ENCODE measurements at regions not wholly inside any gene's neighbourhood (a gene's known extent, or its start where the extent isn't known, plus 50 kb on each side); places are given as distances from the start of the nearest gene placed in this dataset.

DNA sequence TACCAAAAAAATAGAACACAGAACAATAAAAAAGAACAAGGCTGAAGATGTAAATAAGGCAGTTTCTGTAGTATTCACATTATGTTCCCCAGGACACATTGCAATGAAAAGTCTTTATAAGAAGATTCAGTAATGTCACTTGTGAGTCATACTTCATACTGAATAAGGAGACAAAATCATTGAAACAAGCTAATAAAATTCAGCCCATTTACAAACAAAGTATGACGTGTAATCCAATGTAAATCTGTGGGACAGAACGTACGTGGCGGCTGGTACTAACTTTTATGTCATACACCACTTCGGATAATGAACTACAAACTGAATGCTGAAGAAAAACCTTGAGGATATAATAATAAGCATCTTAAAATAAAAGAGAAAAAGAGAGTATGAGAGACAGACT is 512.8 kb upstream of the MIR17HG start:
- no peak for TF ChIP-seq POLR2AphosphoS5 (IDR thresholded peaks at IDR 0.05)
- TF ChIP-seq, protein P1, sequence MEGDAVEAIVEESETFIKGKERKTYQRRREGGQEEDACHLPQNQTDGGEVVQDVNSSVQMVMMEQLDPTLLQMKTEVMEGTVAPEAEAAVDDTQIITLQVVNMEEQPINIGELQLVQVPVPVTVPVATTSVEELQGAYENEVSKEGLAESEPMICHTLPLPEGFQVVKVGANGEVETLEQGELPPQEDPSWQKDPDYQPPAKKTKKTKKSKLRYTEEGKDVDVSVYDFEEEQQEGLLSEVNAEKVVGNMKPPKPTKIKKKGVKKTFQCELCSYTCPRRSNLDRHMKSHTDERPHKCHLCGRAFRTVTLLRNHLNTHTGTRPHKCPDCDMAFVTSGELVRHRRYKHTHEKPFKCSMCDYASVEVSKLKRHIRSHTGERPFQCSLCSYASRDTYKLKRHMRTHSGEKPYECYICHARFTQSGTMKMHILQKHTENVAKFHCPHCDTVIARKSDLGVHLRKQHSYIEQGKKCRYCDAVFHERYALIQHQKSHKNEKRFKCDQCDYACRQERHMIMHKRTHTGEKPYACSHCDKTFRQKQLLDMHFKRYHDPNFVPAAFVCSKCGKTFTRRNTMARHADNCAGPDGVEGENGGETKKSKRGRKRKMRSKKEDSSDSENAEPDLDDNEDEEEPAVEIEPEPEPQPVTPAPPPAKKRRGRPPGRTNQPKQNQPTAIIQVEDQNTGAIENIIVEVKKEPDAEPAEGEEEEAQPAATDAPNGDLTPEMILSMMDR (IDR thresholded peaks at IDR 0.05), result no peak
- TF ChIP-seq POLR2A (IDR thresholded peaks at IDR 0.05), result no peak
- no peak for TF ChIP-seq EP300 (IDR thresholded peaks at IDR 0.05; ENCODE audit: low read depth)
